Activated CD4-positive, alpha-beta T cell treated with anti-CD3 and anti-CD28 coated beads, Interleukin-2, Interleukin-6, amounts not matched to agents 100 ng/mL and 50 ng/mL, durations not matched to agents 16 hours and 8 hours (primary cell): ENCODE measurements at regions not wholly inside any gene's neighbourhood (a gene's known extent, or its start where the extent isn't known, plus 50 kb on each side); places are given as distances from the start of the nearest gene placed in this dataset.
"Not testable (repeated sequence)": the region's sequence is repeated elsewhere in the genome, so short reads cannot be mapped to it uniquely, and the experiment has no call there.

Source experiments
- DNase-seq: peaks from one replicate; pipeline ENCODE4 v3.0.0-alpha.2; 2020

DNA sequence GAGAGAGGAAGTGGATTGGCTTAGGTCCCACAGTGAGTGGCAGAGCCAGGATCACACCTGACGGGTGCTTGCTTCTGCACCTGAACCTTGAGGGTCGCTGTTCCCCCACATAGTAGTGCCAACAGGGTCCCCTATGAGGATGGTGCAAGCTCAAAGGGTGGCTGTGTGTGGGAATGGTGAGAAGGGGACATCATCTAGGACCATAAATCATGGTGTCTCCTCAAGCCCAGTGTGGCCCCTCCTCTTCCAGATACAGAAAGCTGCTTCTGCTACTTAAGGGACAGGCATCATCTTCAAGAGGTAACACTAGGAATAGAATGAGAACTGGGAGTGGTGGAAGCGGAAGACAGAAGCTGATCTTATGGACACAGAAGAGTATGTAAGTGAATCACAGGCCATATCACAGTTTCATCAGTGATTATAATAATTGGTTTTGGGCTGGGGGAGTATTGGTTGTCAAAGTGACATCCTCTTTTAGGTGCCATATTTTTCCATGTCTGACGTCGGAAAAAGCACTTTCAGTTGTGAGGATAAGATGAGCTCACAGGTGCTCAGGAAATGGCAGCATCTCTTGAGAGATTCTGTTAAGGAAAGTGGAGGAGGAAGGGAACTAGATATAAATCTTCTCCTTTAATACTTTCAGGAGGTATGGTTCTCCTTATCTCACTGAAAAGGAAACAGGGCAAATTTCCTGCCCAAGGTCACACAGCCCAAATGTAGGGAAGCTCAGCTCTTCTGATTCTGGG lies 83.2 kb upstream of the HNF1B start:
- no peak for DNase-seq

DNA sequence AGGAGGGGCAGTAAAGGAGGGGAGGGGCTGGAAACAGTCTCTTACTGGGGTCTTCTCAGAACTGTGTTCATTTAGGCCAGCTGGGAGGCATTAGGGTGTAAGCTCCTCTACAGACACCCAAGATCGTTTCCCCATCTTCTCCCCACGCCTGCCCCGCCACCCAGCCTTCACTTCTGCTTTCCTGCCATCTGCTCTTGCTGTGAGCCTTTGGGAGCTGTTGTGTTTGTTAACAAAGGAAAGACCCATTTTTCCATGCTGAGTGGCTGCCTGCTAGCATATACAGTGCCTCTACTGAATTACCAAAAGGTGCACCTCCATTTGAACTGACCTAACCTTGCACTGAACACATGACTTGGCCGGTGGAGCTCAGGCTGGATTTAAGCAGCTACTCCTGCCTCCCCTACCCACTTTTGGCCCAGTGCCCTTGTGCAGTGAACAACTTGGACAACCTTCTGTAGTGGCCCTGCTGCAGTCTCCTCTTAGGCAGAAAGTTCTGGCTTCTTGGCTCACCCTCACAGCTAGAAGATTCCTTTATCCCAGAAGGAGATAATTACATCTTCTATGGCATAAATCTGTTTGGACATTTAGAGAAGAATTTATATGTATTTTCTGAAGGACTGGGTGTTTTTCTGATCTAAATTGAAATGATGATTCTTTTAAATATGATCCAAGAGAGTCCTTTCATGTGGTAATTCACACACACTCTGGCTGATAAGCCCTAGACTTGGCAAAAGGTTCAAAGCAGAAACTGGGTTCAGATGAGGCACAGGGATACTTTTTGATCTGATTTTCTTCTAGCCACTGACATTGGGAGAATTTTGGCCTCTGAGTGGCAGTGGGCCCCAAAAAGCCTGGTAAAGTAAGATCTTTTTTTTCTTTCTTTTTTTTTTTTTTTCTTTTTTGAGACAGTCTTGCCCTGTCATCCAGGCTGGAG lies 81.9 kb upstream of the HNF1B start:
- no peak for DNase-seq

DNA sequence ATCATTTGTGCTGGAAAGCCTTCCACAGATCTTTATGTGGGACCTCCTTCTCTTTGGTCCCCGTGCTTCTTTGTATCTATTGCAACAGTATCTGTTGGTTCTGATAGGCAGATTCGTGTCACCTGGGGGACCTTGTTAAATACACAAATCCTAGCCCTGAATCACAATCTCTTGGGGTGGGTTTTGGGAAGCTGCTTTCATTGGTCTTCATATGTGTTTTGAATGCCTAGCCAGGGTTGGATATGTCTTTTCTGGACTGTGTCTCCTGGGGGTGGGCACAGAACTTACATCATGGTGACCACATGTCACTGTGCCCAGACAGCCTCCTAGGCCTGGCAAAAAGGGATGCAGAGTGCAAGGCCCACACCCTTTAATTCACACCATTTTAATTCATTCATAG lies 81.0 kb upstream of the HNF1B start:
- no peak for DNase-seq

DNA sequence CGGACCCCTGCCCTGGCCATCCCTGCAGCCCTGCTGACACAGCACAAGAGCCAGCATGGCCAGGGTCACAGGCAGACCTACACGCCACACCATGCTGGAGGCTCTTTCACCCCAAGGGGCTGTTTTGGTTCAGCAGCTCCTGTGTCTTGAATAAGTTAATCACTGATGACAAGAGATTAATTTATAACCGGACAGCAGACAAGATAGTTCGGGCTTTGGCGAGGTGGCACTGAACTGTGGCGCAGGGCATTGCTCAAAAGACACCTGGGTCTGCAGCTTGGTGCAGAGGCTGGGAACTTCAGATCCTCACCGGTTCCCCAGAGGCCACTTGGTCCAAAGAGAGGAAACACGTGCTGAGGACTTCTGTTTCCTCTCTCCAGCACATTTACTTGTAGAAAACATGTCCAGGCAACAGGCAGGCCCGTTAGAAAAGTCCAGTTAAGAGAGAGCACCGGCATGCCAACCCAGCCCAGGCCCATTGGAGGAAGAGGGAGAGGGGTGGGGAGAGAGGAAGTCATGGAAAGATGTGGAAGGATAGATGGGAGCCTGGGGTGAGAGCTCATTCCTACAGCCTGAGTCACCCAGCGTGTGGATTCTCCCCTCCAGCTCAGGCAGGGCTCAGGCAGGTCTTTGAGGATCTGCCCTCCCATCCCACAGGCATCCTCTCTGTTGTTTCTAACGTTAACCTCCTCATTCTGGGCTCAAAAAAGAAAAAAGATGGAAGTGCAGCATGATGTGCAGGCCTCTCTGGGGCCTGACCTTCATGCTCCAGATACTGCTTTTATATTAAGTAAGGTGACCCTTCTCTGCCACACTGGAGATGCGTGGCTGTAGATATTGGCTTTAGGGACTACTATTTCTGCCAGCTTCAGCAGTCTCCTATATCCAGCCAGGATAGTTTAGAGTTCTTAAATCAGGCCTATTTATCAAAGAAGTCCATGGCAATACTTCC lies 80.0 kb upstream of the HNF1B start:
- no peak for DNase-seq

DNA sequence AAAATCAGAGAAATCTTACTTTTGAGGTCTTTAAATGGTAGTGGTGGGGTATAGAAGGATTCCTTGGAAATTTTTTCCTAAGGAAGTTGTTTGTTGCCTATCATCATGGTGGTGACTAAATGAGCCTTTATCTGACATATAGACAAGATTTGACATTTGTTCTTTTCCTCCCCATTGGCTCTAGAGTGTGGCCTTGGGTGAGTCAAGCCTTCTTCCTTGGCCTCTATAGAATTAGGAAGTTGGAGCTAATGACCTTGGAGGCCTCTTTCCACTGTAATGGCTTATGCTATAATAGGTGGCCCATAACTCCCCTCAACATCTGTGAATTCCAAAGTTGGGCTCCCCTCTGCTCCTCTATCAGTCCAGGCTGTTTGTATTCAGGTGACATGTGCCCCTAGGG lies 79.1 kb upstream of the HNF1B start:
- no peak for DNase-seq

DNA sequence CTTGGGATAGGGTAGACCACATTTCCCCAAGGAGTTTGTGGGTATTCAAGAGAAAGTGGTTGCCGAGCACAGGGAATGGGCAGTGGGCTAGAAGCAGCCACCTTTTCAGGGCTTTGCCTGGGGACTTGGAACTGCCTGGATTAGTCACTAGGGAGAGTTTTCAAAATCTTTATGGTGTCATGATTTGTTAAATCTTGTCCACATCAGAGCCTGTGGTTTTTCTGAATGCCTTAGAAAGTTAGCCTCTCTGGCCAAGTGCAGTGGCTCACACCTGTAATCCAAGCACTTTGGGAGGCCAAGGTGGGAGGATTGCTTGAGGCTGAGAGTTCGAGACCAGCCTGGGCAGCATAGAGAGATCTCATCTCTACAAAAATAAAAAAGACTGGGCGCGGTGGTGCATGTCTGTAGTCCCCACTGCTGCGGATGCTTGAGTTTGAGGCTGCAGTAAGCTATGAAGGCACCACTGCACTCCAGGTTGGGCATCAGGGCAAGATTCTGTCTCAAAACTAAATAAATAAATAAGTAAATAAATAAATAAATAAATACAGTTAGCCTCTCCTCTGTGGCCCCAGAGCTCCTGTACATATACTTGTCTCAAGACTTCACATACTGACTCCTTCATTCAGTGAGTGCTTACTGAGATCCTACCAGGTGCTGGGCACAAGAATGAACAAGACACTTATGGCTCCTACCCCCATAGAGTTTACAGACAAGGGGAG lies 76.3 kb upstream of the HNF1B start:
- DNase-seq: no peak

DNA sequence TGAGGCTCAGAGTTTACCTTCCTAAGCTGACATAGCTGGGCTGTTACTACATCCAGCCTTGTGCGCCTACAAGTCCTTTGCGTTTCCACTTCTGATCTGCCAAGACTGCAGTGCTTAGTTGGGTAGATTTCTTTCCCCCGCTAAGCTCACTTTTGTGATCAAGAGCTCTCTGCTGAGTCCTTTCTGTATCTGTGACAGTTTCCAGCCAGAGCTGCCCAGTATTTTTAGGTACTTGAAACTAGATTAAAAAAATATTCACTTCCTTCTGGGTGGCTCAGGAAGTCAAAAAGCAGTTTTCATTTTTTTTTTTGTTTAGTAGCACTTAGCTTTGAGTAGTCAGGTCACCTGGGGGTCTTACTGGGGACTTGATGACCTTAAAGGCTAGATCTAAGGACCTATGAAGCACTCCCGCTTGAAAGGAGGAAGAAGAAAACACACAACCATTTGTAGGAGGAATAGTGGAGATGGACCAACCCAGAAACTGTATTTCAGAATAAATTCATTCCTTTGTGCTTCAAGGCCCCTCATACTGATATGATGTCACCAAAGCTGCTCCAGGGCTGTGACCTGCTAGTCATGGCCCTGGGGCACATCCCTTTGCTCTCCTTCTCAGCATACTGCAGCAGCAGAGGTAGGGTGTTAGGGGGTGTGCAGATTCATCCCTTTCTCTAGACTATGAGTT lies 75.6 kb upstream of the HNF1B start:
- no peak for DNase-seq

DNA sequence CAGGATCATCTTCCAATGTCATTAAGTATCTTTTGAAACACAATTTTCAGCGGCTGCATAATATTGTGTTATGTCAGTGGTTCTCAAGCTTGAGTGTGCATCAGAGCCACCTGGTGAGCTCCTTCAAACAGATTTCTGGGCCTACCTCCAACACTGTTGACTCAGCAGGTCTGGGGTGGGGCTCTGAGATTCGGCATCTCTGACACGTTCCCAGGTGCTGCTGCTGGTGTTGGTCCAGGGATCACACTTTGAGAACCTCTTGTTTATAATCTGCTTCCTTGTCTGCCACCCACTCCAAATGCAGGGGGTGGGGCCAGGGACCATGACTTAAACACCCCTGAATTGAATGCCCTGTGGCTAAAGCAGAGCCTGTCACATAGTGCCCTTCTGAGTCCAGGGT lies 73.8 kb upstream of the HNF1B start:
- no peak for DNase-seq

DNA sequence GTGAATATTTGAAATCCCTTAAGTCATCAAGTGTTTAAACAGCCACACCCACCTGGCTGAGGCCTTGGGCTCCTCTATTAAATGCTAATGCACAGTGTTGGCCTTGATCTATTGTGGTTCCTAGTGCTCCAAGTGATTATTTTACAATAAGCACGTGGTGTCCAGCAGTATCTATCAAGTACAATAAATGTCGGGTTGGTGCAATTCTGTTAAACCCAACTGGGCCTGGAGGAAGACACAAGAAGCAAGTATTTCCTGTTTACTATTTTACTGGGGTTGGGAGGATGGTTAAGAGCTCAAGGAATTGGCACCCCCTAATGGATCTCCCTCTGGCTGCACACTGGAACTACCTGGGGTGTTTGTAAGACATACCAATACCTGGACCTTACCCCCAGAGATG lies 72.1 kb upstream of the HNF1B start:
- no peak for DNase-seq

DNA sequence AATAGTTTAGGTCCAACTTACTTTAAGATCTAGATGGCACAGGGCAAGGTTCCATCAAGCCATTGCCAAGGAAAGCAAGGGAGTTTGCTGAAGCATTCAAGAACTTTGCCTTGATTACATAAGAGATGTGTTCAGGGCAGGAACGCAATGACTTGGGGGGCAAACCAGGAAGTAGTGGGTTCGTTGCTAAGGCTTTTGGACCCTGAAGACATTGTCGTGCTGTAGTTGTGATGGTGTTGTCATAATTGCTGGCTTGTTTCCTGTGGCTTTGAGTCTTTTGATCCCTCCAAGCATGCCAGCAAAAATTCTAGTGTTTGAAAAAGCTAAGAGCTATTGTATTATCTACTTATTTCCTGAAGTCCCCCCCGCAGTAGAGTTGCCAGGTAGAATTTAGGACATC lies 70.7 kb upstream of the HNF1B start:
- no peak for DNase-seq

DNA sequence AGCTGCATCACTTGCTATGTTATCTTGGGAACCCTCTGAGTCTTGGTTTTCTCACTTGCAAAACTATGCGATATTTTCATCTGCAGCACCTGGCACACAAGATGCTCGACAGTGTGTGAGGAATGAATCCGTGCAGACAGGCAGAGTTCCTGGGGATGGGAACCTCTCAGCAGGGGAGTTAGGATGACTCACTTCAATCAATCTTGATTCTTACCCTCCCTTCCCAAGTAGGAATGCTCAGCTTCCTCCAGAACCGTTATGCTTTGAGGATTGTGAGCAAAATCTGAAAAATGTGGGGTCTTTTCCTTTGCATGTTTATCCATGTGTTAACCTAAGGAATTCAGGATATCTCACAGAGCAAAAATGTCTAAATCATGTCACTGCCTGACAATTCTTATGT lies 68.9 kb upstream of the HNF1B start:
- no peak for DNase-seq

DNA sequence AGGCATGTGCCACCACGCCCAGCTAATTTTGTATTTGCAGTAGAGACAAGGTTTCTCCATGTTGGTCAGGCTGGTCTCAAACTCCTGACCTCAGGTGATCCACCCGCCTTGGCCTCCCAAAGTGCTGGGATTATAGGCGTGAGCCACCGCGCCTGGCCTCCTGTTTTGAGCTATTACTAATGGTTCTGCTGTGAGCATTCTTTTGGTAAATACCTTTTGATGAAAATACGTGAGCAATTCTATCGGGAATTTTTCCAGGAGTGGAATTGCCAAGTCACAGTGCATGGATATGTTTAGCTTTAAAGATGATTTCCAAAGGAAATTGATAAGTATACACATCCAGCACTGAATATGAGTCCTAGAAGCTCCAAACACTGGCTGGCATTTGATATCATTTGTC lies 64.0 kb upstream of the HNF1B start:
- not testable (repeated sequence) for DNase-seq

DNA sequence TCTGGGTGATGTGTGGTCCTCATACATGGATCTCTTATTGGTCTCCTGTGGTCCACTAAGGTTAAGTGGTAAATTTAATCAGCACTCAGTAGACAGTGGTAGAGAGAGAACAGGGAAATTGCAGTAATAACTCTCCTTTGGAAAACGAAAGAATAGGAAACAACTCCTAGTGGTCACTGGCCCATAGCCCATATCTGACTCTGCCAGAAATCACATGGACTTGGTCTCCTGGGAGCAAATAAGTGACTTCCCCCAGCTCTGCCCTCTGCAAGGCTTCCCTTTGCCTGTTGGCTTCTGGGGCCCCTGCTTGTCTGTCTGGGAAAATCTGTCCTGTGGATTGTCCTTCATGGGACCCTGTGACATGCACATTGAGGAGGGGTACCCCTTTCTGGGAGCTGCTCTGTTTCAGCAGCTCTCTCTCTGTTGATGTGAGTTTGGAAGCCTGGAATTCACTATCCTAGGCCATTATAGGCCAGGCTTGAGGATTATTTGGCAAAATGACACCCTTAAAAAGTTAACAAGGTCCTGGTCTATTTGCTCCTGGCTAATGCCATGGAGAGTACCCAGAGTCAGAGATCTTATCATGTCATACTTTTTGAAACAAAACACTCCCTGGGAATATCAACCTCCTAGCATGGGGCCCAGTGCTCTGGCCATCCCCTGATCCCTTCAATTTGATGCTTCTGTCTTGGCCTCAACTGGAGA lies 58.0 kb upstream of the HNF1B start:
- no peak for DNase-seq

DNA sequence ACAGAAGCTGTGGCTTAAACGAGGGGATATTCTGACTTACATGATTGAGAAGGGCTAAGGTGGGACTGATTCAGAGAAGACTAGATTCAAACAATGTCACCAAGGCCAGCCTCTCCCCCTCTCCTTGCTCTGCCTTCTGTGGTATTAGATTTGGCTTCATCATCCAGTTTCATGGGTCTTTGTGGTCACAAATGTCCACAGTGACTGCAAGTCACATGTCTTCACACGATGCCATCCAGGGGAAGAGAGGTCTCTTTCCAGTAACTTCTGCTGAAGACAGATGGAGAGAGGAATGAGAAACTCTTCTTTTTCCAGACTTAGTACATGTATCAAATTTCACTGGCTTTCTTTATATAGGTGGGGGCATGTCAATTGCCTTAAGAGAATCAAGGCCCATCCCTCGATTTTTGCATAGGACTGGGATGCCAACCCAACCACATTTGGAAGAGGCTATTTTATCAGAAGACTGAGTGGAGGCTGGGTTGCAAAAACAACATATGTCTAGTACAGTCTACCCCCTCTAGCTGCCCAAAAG lies 57.3 kb upstream of the HNF1B start:
- DNase-seq: no peak

DNA sequence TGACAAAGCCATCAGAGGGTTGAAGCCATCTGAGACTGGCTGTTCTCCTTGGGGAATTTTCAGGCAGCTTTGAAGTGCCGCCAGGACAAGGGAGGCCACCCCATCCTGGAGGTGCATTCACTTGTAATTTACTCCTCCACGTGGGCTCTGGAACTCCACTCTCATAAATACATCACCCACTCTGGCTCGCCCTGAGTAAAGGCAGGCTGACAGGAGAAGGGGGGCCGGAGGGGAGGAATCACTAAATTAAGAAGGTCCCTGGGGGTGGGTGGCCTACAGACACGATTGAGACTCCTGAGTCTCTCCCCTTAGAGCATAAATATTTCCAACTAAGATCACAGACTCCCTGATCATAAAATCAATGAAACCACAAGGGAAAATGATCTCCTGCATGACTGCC lies 56.3 kb upstream of the HNF1B start:
- no peak for DNase-seq

DNA sequence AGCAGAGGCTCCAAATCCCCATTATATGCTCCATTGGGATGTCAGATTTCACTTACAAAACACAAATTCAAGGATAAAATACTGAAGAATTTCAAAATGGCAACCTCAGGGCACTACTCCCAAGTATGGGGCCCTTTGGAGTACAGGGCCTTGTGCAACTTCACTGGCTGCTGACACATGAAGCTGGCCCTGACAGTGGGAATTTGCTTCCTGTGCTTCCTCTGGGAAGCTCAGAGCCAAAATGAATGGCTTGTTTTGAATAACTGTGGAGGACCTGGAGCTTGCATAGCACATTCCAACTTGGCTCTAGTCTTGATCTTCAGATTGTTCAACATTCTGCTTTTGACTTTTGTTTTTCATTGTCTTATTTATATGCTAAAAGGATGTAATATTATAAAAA lies 52.3 kb upstream of the HNF1B start:
- no peak for DNase-seq

DNA sequence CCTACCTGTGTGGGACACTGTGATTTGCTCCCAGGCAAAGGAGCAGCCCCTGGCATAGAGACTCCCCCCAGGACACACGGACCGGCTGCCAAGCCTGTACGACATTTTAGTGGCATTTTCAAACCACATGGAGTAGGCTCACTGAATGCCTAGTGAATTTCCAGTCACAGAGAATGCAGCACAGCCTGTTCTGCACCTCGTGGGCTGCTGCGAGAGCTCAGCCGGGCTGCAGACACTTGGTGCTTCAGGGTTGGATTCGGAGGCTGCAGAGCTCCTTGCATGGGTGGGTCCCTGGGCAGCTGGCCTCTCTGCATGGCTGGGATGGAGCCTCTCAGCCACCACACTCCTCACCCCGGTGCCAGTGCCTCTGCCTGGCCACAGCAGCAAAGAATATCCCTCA lies 51.2 kb upstream of the HNF1B start:
- no peak for DNase-seq
